HepG2 (cell line): ENCODE measurements at regions not wholly inside any gene's neighbourhood (a gene's known extent, or its start where the extent isn't known, plus 50 kb on each side); places are given as distances from the start of the nearest gene placed in this dataset.

Source experiments
- ATAC-seq: fragments of 200-7000 bp; cut with Tn5 transposase; 3 replicates; pipeline ENCODE4 v1.9.1; 2020; ENCODE audit warnings: mild to moderate bottlenecking, moderate library complexity
- BruUV-seq: library from RNA; stranded (reverse); fragments of 400-500 nt; replicated peaks from 2 replicates; lab custom pipeline; 2021; lab: Mats Ljungman, UMichigan
- CTCF ChIA-PET: fragments of 300-600 bp; formaldehyde crosslinking; extraction: SDS; loops from one replicate; lab custom pipeline; 2021; ENCODE audit warnings: low total read pairs, inconsistent platforms, low intra/inter-chr PET ratio; lab: Yijun Ruan, JAX
- POLR2A ChIA-PET: fragments of 350-600 bp; sonication (Branson Sonifier 250); formaldehyde crosslinking; loops from one replicate; lab custom pipeline; 2020; ENCODE audit warnings: antibody characterized with exemption, inconsistent platforms; lab: Yijun Ruan, JAX
- DNase-seq: peaks from one replicate; pipeline ENCODE4 v3.0.0-alpha.2; 2015; ENCODE audit warnings: low spot score
- FAIRE-seq: peaks from 3 replicates; lab custom pipeline; 2011; peaks lifted over from hg19 to GRCh38; lab: Jason Lieb, UNC
- H2AFZ ChIP-seq: one replicate; pipeline ENCODE4 v1.6.1; 2011; ENCODE audit warnings: low read length, inconsistent platforms
- H3K27ac ChIP-seq: fragments of 300-600 bp; 3 replicates; pipeline ENCODE4 v1.8.0; 2011; ENCODE audit warnings: mixed run types, mild to moderate bottlenecking, mixed read lengths, low read length, inconsistent platforms; ENCODE audit not compliant: insufficient read depth; ENCODE audit errors: extremely low read length
- H3K27me3 ChIP-seq, 2 experiments: fragments of 200-600 bp in 1 of 2; 2 replicates in 1 of 2; 3 replicates in 1 of 2; pipeline versions ENCODE4 v1.6.0 to v1.8.0; 2011; ENCODE audit warnings: low read length in 2 of 2, mild to moderate bottlenecking in 2 of 2, moderate library complexity in 2 of 2, inconsistent platforms in 1 of 2; ENCODE audit not compliant: insufficient read depth in 2 of 2, control insufficient read depth in 1 of 2
- H3K36me3 ChIP-seq, 2 experiments: fragments of 200-600 bp in 1 of 2; replicated peaks in 1 of 2; 2 replicates in 1 of 2; 3 replicates in 1 of 2; pipeline versions ENCODE4 v1.5.1 to v1.8.0; 2011; ENCODE audit warnings: low read length in 2 of 2, inconsistent platforms in 1 of 2; ENCODE audit not compliant: insufficient read depth in 2 of 2, control insufficient read depth in 1 of 2
- H3K4me1 ChIP-seq: 2 replicates; pipeline ENCODE4 v1.5.1; 2012; ENCODE audit warnings: low read length, inconsistent platforms; ENCODE audit not compliant: insufficient read depth
- H3K4me2 ChIP-seq: 2 replicates; pipeline ENCODE4 v1.6.0; 2011; ENCODE audit warnings: low read depth, low read length, inconsistent platforms
- H3K4me3 ChIP-seq, 3 experiments: fragments of 200-600 bp in 1 of 3; sonication (generic), shearing (Covaris generic) in 1 of 3; replicated peaks in 1 of 3; 2 replicates each; pipeline ENCODE4 v1.5.1; 2011 to 2016; ENCODE audit warnings: low read length in 3 of 3, inconsistent platforms in 2 of 3, low read depth in 2 of 3, mild to moderate bottlenecking in 2 of 3, control low read depth in 1 of 3, mixed read lengths in 1 of 3; ENCODE audit not compliant: insufficient read depth in 1 of 3
- H3K79me2 ChIP-seq: one replicate; pipeline ENCODE4 v1.6.1; 2011; ENCODE audit warnings: low read length, inconsistent platforms; ENCODE audit not compliant: insufficient read depth
- H3K9ac ChIP-seq: 2 replicates; pipeline ENCODE4 v1.6.0; 2011; ENCODE audit warnings: mild to moderate bottlenecking, low read depth, low read length, inconsistent platforms; ENCODE audit not compliant: insufficient read depth
- H3K9me3 ChIP-seq: 2 replicates; pipeline ENCODE4 v1.5.1; 2012; ENCODE audit warnings: mild to moderate bottlenecking, low read length
- H4K20me1 ChIP-seq: 2 replicates; pipeline ENCODE4 v1.6.0; 2011; ENCODE audit warnings: inconsistent platforms, mild to moderate bottlenecking, low read length, moderate library complexity; ENCODE audit not compliant: insufficient read depth
- FOSL2 ChIP-seq: sonication (generic); formaldehyde crosslinking; IDR thresholded peaks from 2 replicates; pipeline ENCODE4 v1.4.0; 2020; ENCODE audit warnings: missing genetic modification reagents
- TGIF2 ChIP-seq: IDR thresholded peaks from 2 replicates; pipeline ENCODE4 v1.6.1; 2016; ENCODE audit warnings: control low read depth, missing compliant biosample characterization
- WGBS: methylation state at CpG from one replicate; pipeline ENCODE4 v1.1.6; 2017; ENCODE audit warnings: low lambda C conversion rate; 5-methylcytosine and 5-hydroxymethylcytosine counted together
- in situ Hi-C: cut with HindIII; loops from 2 replicates; pipeline ENCODE4 v1.10.0; 2017; ENCODE audit warnings: low pct_unique_long_range_greater_than_20kb; ENCODE audit not compliant: extremely low pct_ligation_motif_present
- intact Hi-C: fragments of 100-400 bp; cut with micrococcal nuclease; formaldehyde crosslinking; loops from one replicate; pipeline ENCODE4 v1.10.0; 2022; ENCODE audit not compliant: unreplicated experiment
- TF ChIP-seq, protein P1 (sequence below): sonication (generic); formaldehyde crosslinking; IDR thresholded peaks from 2 replicates; pipeline ENCODE4 v1.8.0; 2022; ENCODE audit warnings: missing genetic modification reagents, mild to moderate bottlenecking, borderline replicate concordance
- TF ChIP-seq, protein P2 (sequence below): sonication (generic); formaldehyde crosslinking; IDR thresholded peaks from 2 replicates; pipeline ENCODE4 v1.4.0; 2020; ENCODE audit warnings: missing genetic modification reagents, mild to moderate bottlenecking, borderline replicate concordance

DNA sequence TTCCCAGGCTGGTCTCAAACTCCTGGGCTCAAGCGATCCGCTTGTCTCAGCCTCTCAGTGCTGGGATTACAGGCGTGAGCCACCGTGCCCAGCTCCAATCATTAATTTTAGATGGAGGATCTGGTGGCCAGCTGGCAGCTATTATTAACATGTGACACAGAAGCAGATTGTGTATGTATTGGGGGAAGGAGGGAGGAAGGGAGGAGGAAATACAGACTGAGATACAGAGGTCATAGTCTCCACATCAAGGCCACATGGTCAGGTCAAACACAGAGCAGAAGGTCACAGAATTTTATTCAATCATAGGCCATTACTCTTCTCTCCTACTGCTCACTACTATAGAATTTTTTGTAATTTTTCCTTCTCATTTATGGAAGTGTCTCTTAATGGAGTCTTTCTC, 57.9 kb upstream of the ADORA3 start:
- FAIRE-seq (no peak), DNase-seq (no peak)
- Histone ChIP-seq H3K79me2 (no peaks in the 10 kb centered on the region), H3K4me1 (peaks cover 59% of the 10 kb centered on the region), H3K27ac (no peak overlapping the region), H2AFZ (no peak overlapping the region), H3K36me3 (no peaks in the 10 kb centered on the region), H3K4me3 (no peak overlapping the region)
- BruUV-seq = no TSS peak
- intact Hi-C loops = loop anchor here (5.0 kb wide), 1 partner anchor 54 kb away; no protein-coding TSS in a partner anchor
- POLR2A ChIA-PET = interaction anchor here (2.4 kb wide), 1 partner anchor 26 kb away, joined by 9 read pairs; no protein-coding TSS in a partner anchor
- TF ChIP-seq TGIF2 = no peak
- TF ChIP-seq, protein P1, sequence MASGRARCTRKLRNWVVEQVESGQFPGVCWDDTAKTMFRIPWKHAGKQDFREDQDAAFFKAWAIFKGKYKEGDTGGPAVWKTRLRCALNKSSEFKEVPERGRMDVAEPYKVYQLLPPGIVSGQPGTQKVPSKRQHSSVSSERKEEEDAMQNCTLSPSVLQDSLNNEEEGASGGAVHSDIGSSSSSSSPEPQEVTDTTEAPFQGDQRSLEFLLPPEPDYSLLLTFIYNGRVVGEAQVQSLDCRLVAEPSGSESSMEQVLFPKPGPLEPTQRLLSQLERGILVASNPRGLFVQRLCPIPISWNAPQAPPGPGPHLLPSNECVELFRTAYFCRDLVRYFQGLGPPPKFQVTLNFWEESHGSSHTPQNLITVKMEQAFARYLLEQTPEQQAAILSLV (CRISPR knock-in tag) = no peak
- TF ChIP-seq, all 625 proteins: peak for 0
- in situ Hi-C loops = no loop called here
- WGBS = 94% methylated on average over 4 of the region's 4 CpGs
- Histone ChIP-seq H3K9me3 (no peaks in the 10 kb centered on the region), H3K9ac (no peak overlapping the region), H4K20me1 (no peaks in the 10 kb centered on the region), H3K4me2 (no peak overlapping the region), H3K27me3 (no peaks in the 10 kb centered on the region)
- CTCF ChIA-PET = no interaction called here
- no peak for ATAC-seq

DNA sequence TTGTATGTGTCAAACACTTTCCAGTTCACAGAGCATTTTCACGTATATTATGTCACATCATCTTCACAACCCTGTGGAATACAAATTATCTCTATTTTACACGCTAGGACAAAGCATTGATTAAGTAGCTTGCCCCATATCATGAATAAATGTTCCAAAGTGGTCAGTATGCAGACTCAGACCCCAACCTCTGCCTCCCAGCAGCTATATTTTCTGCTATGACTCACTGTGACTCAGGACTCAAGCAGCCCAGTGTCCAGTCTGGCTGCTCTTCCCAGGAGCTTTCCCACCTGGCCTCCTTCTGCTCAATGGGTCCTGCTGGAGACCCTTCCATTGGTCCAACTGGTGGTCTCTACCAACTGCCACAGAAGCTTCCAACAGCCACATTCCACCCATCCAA, 56.0 kb upstream of the RAP1A start:
- in situ Hi-C loops = no loop called here
- Histone ChIP-seq H3K36me3 (no peaks in the 10 kb centered on the region), H2AFZ (no peak overlapping the region), H3K27ac (no peak overlapping the region), H4K20me1 (no peaks in the 10 kb centered on the region), H3K27me3 (no peaks in the 10 kb centered on the region), H3K4me1 (peaks cover 61% of the 10 kb centered on the region), H3K4me3 (no peak overlapping the region), H3K4me2 (no peak overlapping the region), H3K9me3 (no peaks in the 10 kb centered on the region), H3K79me2 (no peaks in the 10 kb centered on the region), H3K9ac (no peak overlapping the region)
- TF ChIP-seq FOSL2 (CRISPR knock-in tag) = peak; percentile 65
- TF ChIP-seq, protein P2, sequence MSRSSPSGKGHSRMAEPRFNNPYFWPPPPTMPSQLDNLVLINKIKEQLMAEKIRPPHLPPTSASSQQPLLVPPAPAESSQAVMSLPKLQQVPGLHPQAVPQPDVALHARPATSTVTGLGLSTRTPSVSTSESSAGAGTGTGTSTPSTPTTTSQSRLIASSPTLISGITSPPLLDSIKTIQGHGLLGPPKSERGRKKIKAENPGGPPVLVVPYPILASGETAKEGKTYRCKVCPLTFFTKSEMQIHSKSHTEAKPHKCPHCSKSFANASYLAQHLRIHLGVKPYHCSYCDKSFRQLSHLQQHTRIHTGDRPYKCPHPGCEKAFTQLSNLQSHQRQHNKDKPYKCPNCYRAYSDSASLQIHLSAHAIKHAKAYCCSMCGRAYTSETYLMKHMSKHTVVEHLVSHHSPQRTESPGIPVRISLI = no peak
- BruUV-seq = no TSS peak
- POLR2A ChIA-PET = interaction anchor here (1.5 kb wide), 1 partner anchor 56 kb away, joined by 4 read pairs; no protein-coding TSS in a partner anchor
- CTCF ChIA-PET = no interaction called here
- ATAC-seq = no peak
- 71% methylated on average over 2 of the region's 2 CpGs for WGBS
- intact Hi-C loops = loop anchor here (5.0 kb wide), 1 partner anchor 56 kb away; no protein-coding TSS in a partner anchor
- FAIRE-seq = no peak
- DNase-seq = no peak
